WERI-Rb-1 (cell line): ENCODE measurements at regions not wholly inside any gene's neighbourhood (a gene's known extent, or its start where the extent isn't known, plus 50 kb on each side); places are given as distances from the start of the nearest gene placed in this dataset.

ENCODE experiments used
- DNase-seq: peaks from one replicate; pipeline ENCODE4 v3.0.0-alpha.2; 2020
- H3K27ac ChIP-seq: fragments of 250-450 bp; sonication (Bioruptor Pico); 2 replicates; pipeline ENCODE4 v1.5.1; 2020; ENCODE audit warnings: mild to moderate bottlenecking, moderate library complexity
- H3K27me3 ChIP-seq: fragments of 250-450 bp; sonication (Bioruptor Pico); 2 replicates; pipeline ENCODE4 v1.5.1; 2021; ENCODE audit warnings: mild to moderate bottlenecking, low read depth, moderate library complexity; ENCODE audit not compliant: insufficient read depth, severe bottlenecking
- H3K36me3 ChIP-seq: fragments of 250-450 bp; sonication (Bioruptor Pico); 2 replicates; pipeline ENCODE4 v1.5.1; 2020; ENCODE audit warnings: mild to moderate bottlenecking, moderate library complexity
- H3K4me3 ChIP-seq: 2 replicates; pipeline ENCODE4 v1.5.1; 2011; ENCODE audit warnings: low read depth, mild to moderate bottlenecking, control low read depth, low read length
- H3K9me3 ChIP-seq: fragments of 250-450 bp; sonication (Bioruptor Pico); 2 replicates; pipeline ENCODE4 v1.5.1; 2021; ENCODE audit warnings: mild to moderate bottlenecking, moderate library complexity; ENCODE audit not compliant: severe bottlenecking
- CTCF ChIP-seq: IDR thresholded peaks from 2 replicates; pipeline ENCODE4 v1.5.1; 2011; ENCODE audit warnings: low read depth, mild to moderate bottlenecking, control low read depth, inconsistent platforms, low read length

GRCh38 chr10:8726084-8726778 is 671.7 kb downstream of the GATA3 start:
- Histone ChIP-seq H3K4me3 (no peak overlapping the region), H3K36me3 (no peaks in the 10 kb centered on the region), H3K27ac (no peak overlapping the region), H3K27me3 (peaks cover 2% of the 10 kb centered on the region), H3K9me3 (no peaks in the 10 kb centered on the region)
- DNase-seq: no peak
- TF ChIP-seq CTCF: no peak

- H3K27ac ChIP-seq: no peak overlapping the region
- peaks cover 4% of the 10 kb centered on the region for H3K27me3 ChIP-seq
- no peak for DNase-seq
- no peaks in the 10 kb centered on the region for H3K36me3 ChIP-seq
- no peaks in the 10 kb centered on the region for H3K9me3 ChIP-seq
- H3K4me3 ChIP-seq: no peak overlapping the region
- no peak for TF ChIP-seq CTCF
Observed at GRCh38 chr10:8726779-8727084, 672.2 kb downstream of the GATA3 start.

GRCh38 chr10:8731121-8732095 is 676.9 kb downstream of the GATA3 start:
- Histone ChIP-seq H3K27me3 (peaks cover 6% of the 10 kb centered on the region), H3K36me3 (no peaks in the 10 kb centered on the region), H3K9me3 (no peaks in the 10 kb centered on the region), H3K27ac (no peak overlapping the region), H3K4me3 (no peak overlapping the region)
- no peak for DNase-seq
- no peak for TF ChIP-seq CTCF

GRCh38 chr10:8738987-8739386 is 684.5 kb downstream of the GATA3 start:
- H3K27me3 ChIP-seq: no peaks in the 10 kb centered on the region
- no peaks in the 10 kb centered on the region for H3K9me3 ChIP-seq
- no peak overlapping the region for H3K4me3 ChIP-seq
- no peaks in the 10 kb centered on the region for H3K36me3 ChIP-seq
- TF ChIP-seq CTCF: no peak
- no peak overlapping the region for H3K27ac ChIP-seq
- no peak for DNase-seq

GRCh38 chr10:8752146-8752843 is 697.8 kb downstream of the GATA3 start:
- no peak overlapping the region for H3K27ac ChIP-seq
- H3K4me3 ChIP-seq: no peak overlapping the region
- no peak for TF ChIP-seq CTCF
- H3K27me3 ChIP-seq: peaks cover 3% of the 10 kb centered on the region
- no peak for DNase-seq
- H3K36me3 ChIP-seq: no peaks in the 10 kb centered on the region
- no peaks in the 10 kb centered on the region for H3K9me3 ChIP-seq
